ENCODE measurements at regions not wholly inside any gene's neighbourhood (a gene's known extent, or its start where the extent isn't known, plus 50 kb on each side); places are given as distances from the start of the nearest gene placed in this dataset.

- ATAC-seq (no peak), DNase-seq (no peak)
These were observed 665.6 kb upstream of the CCDC54 start for GRCh38 chr3:106711650-106712049.

GRCh38 chr3:106714400-106714799 lies 662.8 kb upstream of the CCDC54 start:
- no peak for DNase-seq
- no peak for ATAC-seq
- intact Hi-C loops (cut with DNase I): no loop called here

More at GRCh38 chr3:106711650-106712049, 665.6 kb upstream of the CCDC54 start:
- intact Hi-C loops (cut with DNase I): no loop called here

- DNase-seq: no peak
- intact Hi-C loops (cut with DNase I): no loop called here
- ATAC-seq: no peak
These were observed 662.0 kb upstream of the CCDC54 start for GRCh38 chr3:106715286-106715685.

GRCh38 chr3:106717178-106717780 lies 660.0 kb upstream of the CCDC54 start:
- no peak for DNase-seq

GRCh38 chr3:106719077-106719476 lies 658.2 kb upstream of the CCDC54 start:
- DNase-seq: no peak
- ATAC-seq: no peak
- intact Hi-C loops (cut with DNase I): no loop called here

More at GRCh38 chr3:106717178-106717780, 660.0 kb upstream of the CCDC54 start:
- no peak for ATAC-seq
- intact Hi-C loops (cut with DNase I): no loop called here

GRCh38 chr3:106719583-106719982 lies 657.7 kb upstream of the CCDC54 start:
- ATAC-seq: no peak
- intact Hi-C loops (cut with DNase I): no loop called here

GRCh38 chr3:106720510-106720909 lies 656.7 kb upstream of the CCDC54 start:
- ATAC-seq (no peak), DNase-seq (no peak)
- intact Hi-C loops (cut with DNase I): no loop called here

More at GRCh38 chr3:106719583-106719982, 657.7 kb upstream of the CCDC54 start:
- DNase-seq: no peak

- ATAC-seq (no peak), DNase-seq (no peak)
- intact Hi-C loops (cut with DNase I): no loop called here
These were observed 651.7 kb upstream of the CCDC54 start for GRCh38 chr3:106725566-106725965.

- intact Hi-C loops (cut with DNase I): no loop called here
- ATAC-seq (peak in 1 of 2 donors; percentile 96), DNase-seq (no peak)
These were observed 648.7 kb upstream of the CCDC54 start for GRCh38 chr3:106728315-106729098.

- ATAC-seq: no peak
- intact Hi-C loops (cut with DNase I): no loop called here
- DNase-seq: no peak
These were observed 647.8 kb upstream of the CCDC54 start for GRCh38 chr3:106729481-106729880.

GRCh38 chr3:106731230-106731629 lies 646.0 kb upstream of the CCDC54 start:
- ATAC-seq (no peak), DNase-seq (no peak)
- intact Hi-C loops (cut with DNase I): no loop called here

- DNase-seq: no peak
- no peak for ATAC-seq
- intact Hi-C loops (cut with DNase I): no loop called here
These were observed 642.5 kb upstream of the CCDC54 start for GRCh38 chr3:106734712-106735111.

GRCh38 chr3:106737265-106737664 lies 640.0 kb upstream of the CCDC54 start:
- intact Hi-C loops (cut with DNase I): no loop called here
- DNase-seq (no peak), ATAC-seq (no peak)

GRCh38 chr3:106740116-106740515 lies 637.1 kb upstream of the CCDC54 start:
- intact Hi-C loops (cut with DNase I): no loop called here
- no peak for ATAC-seq
- DNase-seq: no peak

GRCh38 chr3:106745344-106746168 lies 631.7 kb upstream of the CCDC54 start:
- ATAC-seq (peak; percentile 47 to 90), DNase-seq (no peak)
- intact Hi-C loops (cut with DNase I): no loop called here

- no peak for ATAC-seq
- intact Hi-C loops (cut with DNase I): no loop called here
- no peak for DNase-seq
These were observed 631.0 kb upstream of the CCDC54 start for GRCh38 chr3:106746286-106746685.

GRCh38 chr3:106748472-106749262 lies 628.6 kb upstream of the CCDC54 start:
- ATAC-seq (no peak), DNase-seq (no peak)
- intact Hi-C loops (cut with DNase I): no loop called here

- ATAC-seq: no peak
- no peak for DNase-seq
- intact Hi-C loops (cut with DNase I): no loop called here
These were observed 627.1 kb upstream of the CCDC54 start for GRCh38 chr3:106750092-106750491.

GRCh38 chr3:106755336-106755735 lies 621.9 kb upstream of the CCDC54 start:
- intact Hi-C loops (cut with DNase I): no loop called here
- ATAC-seq: no peak

More at GRCh38 chr3:106755336-106755735, 621.9 kb upstream of the CCDC54 start:
- DNase-seq: no peak

Measured in left cardiac atrium (tissue), 4 donors.